Heart right ventricle (tissue), 16 donors: ENCODE measurements at regions not wholly inside any gene's neighbourhood (a gene's known extent, or its start where the extent isn't known, plus 50 kb on each side); places are given as distances from the start of the nearest gene placed in this dataset.
A peak's percentile ranks its signal among the peaks of the same experiment; 100 is the strongest.

Experiments
- ATAC-seq, 8 donors: fragments of 200-7000 bp; cut with Tn5 transposase; one replicate each; pipeline ENCODE4 v1.9.1; 2020; ENCODE audit warnings: mild to moderate bottlenecking in 8 of 8, moderate library complexity in 8 of 8, moderate number of reproducible peaks in 1 of 8
- DNase-seq, 2 donors: peaks; one replicate each; pipeline ENCODE4 v3.0.0-alpha.2; 2020
- H3K27ac ChIP-seq, 10 donors: fragments of 200-600 bp; sonication (generic) in 2 of 10; one replicate each; pipeline versions ENCODE4 v1.5.0 to v1.8.0; 2020 to 2022; ENCODE audit warnings: mild to moderate bottlenecking in 3 of 10
- H3K27me3 ChIP-seq, 7 donors: fragments of 200-600 bp; one replicate each; pipeline ENCODE4 v1.8.0; 2021 to 2022; ENCODE audit warnings: mild to moderate bottlenecking in 2 of 7
- H3K36me3 ChIP-seq, 9 donors: fragments of 200-600 bp; sonication (generic) in 1 of 9; one replicate each; pipeline versions ENCODE4 v1.5.0 to v1.8.0; 2020 to 2022; ENCODE audit warnings: mild to moderate bottlenecking in 2 of 9
- H3K4me1 ChIP-seq, 9 donors: fragments of 200-600 bp; sonication (generic) in 1 of 9; one replicate each; pipeline versions ENCODE4 v1.5.0 to v1.8.0; 2020 to 2022; ENCODE audit warnings: mild to moderate bottlenecking in 4 of 9
- H3K4me3 ChIP-seq, 10 donors: fragments of 200-600 bp; sonication (generic) in 2 of 10; one replicate each; pipeline versions ENCODE4 v1.5.0 to v1.8.0; 2020 to 2022; ENCODE audit warnings: mild to moderate bottlenecking in 7 of 10, moderate library complexity in 2 of 10
- H3K9me3 ChIP-seq, 11 donors: fragments of 200-600 bp in 10 of 11; sonication (generic) in 2 of 11; one replicate each; pipeline versions ENCODE4 v1.5.0 to v1.8.0; 2013 to 2022; ENCODE audit warnings: mild to moderate bottlenecking in 2 of 11, control low read depth in 1 of 11, moderate library complexity in 1 of 11
- CTCF ChIP-seq, 9 donors: fragments of 200-600 bp; sonication (generic) in 2 of 9; IDR thresholded peaks; one replicate each; pipeline versions ENCODE4 v1.5.0 to v1.8.0; 2021 to 2022; ENCODE audit warnings: antibody characterized with exemption in 9 of 9, mild to moderate bottlenecking in 5 of 9, moderate library complexity in 1 of 9
- WGBS, 2 donors: extraction: QIAGEN DNeasy Blood & Tissue Kit; methylation state at CpG; one replicate each; pipeline ENCODE4 v1.1.7; 2013; ENCODE audit warnings: inconsistent platforms in 1 of 2; 5-methylcytosine and 5-hydroxymethylcytosine counted together
- intact Hi-C, 10 donors: fragments of 100-400 bp; cut with DNase I; formaldehyde crosslinking; loops; one replicate each; pipeline versions ENCODE4 v1.11.1 to v1.14.2; 2022
- donor health status: Arrhythmogenic right ventricular cardiomyopathy.
- donor health status: ischemic (EF 13 %, LVEDD 7.1; RV severe dilation, severe dysfunction).
- donor health status: healthy with polysubstance abuse.
- donor health status: DM: no; HTN: yes; CAD: no.
- donor health status: DM: no; HTN: no; CAD: no.
- donor health status: ischemic (EF 25% LVEDD 6.9; RV normal size, moderate dysfunction).
- donor health status: ischemic (EF 25% LVEDD 5.7; RV mildly dilated, moderate dysfunction).
- donor health status: healthy.
- donor health status: DM: yes; HTN: yes; CAD: no.
- donor health status: Ischemic cardiomyopathy.
- donor health status: ischemic (EF 35%, LVEDD 5.7; RV mildly dilated, moderate dysfunction).
- donor health status: nonischemic (EF 11% LVEDD 7.7; RV severe dilation, severe dysfunction).
- donor health status: DM: yes; HTN: yes; CAD: no.
- donor health status: PGD.
- donor health status: ischemic (EF 29% LVEDD 5.4; RV normal size, mild dysfunction).
- donor health status: nonischemic (EF 23%, LVEDD 6.1; RV moderate dilation, normal function).

GRCh38 chr9:88641456-88642240 is 106.7 kb downstream of the NXNL2 start:
- intact Hi-C loops: no loop called here
- Histone ChIP-seq H3K36me3 (no peaks in the 10 kb centered on the region), H3K27ac (no peak overlapping the region), H3K4me3 (no peak overlapping the region), H3K9me3 (peaks cover 0 to 26% (median 9%) of the 10 kb centered on the region in 11 donors), H3K4me1 (peaks cover 0 to 8% (median 0%) of the 10 kb centered on the region in 9 donors), H3K27me3 (peaks cover 0 to 2% (median 0%) of the 10 kb centered on the region in 7 donors)
- 75 to 93% methylated on average over 4 of the region's 4 CpGs for WGBS, 2 donors
- DNase-seq (no peak), ATAC-seq (no peak)
- no peak for TF ChIP-seq CTCF (IDR thresholded peaks at IDR 0.05)

GRCh38 chr9:88642336-88642735 is 107.4 kb downstream of the NXNL2 start:
- intact Hi-C loops: no loop called here
- Histone ChIP-seq H3K36me3 (no peaks in the 10 kb centered on the region), H3K27me3 (peaks cover 0 to 2% (median 0%) of the 10 kb centered on the region in 7 donors), H3K4me1 (peaks cover 0 to 8% (median 0%) of the 10 kb centered on the region in 9 donors), H3K27ac (no peak overlapping the region), H3K4me3 (no peak overlapping the region), H3K9me3 (peaks cover 0 to 19% (median 4%) of the 10 kb centered on the region in 11 donors)
- TF ChIP-seq CTCF (IDR thresholded peaks at IDR 0.05): no peak
- ATAC-seq (no peak), DNase-seq (no peak)

- H3K4me1 ChIP-seq: peaks cover 0 to 8% (median 0%) of the 10 kb centered on the region in 9 donors
- H3K9me3 ChIP-seq: peaks cover 0 to 9% (median 2%) of the 10 kb centered on the region in 11 donors
- ATAC-seq (no peak), DNase-seq (no peak)
- H3K4me3 ChIP-seq: no peak overlapping the region
- intact Hi-C loops: no loop called here
- no peak overlapping the region for H3K27ac ChIP-seq
- no peak for TF ChIP-seq CTCF (IDR thresholded peaks at IDR 0.05)
- 79 to 89% methylated on average over 4 of the region's 4 CpGs for WGBS, 2 donors
- H3K36me3 ChIP-seq: no peaks in the 10 kb centered on the region
- peaks cover 0 to 2% (median 0%) of the 10 kb centered on the region in 7 donors for H3K27me3 ChIP-seq
Measured at GRCh38 chr9:88643931-88644330, 109.0 kb downstream of the NXNL2 start.

GRCh38 chr9:88645172-88645878 is 110.3 kb downstream of the NXNL2 start:
- WGBS, 2 donors: 74 to 81% methylated on average over 7 of the region's 7 CpGs
- Histone ChIP-seq H3K36me3 (no peaks in the 10 kb centered on the region), H3K27me3 (peaks cover 0 to 2% (median 0%) of the 10 kb centered on the region in 7 donors), H3K4me3 (no peak overlapping the region), H3K9me3 (peaks cover 0 to 14% (median 2%) of the 10 kb centered on the region in 11 donors), H3K27ac (peak overlapping the region in 2 of 10 donors; percentile 28 to 36), H3K4me1 (peaks cover 0 to 8% (median 0%) of the 10 kb centered on the region in 9 donors)
- no peak for DNase-seq
- ATAC-seq: peak in 1 of 8 donors; percentile 27
- TF ChIP-seq CTCF (IDR thresholded peaks at IDR 0.05): no peak
- intact Hi-C loops: no loop called here
